ENCODE measurements at regions not wholly inside any gene's neighbourhood (a gene's known extent, or its start where the extent isn't known, plus 50 kb on each side); places are given as distances from the start of the nearest gene placed in this dataset.

- no peak overlapping the region for H3K4me2 ChIP-seq
Measured at GRCh38 chr11:8794126-8794525, 111.5 kb downstream of the RPL27A start.

More at GRCh38 chr11:8794126-8794525, 111.5 kb downstream of the RPL27A start:
- DNase-seq = no peak
- ChIA-PET POLR2A (no interaction called here), CTCF (interaction anchor here (1.7 to 2.0 kb wide), 2 partner anchors 11 to 36 kb away, joined by 3 to 7 read pairs; no protein-coding TSS in a partner anchor)
- H3K9me3 ChIP-seq = no peaks in the 10 kb centered on the region
- peaks cover 26% of the 10 kb centered on the region; the same call in 1 of the 2 replicates for H3K79me2 ChIP-seq (ENCODE audit: insufficient read depth)
- H3F3A ChIP-seq (replicated peaks; ENCODE audit: insufficient read depth) = peaks cover 5% of the 10 kb centered on the region
- H3K27me3 ChIP-seq (ENCODE audit: insufficient read depth) = no peaks in the 10 kb centered on the region
- TF ChIP-seq MEF2A (IDR thresholded peaks at IDR 0.05; ENCODE audit: borderline replicate concordance, low read depth) = no peak
- TF ChIP-seq SMC3 (IDR thresholded peaks at IDR 0.05; ENCODE audit: low read depth, low read length) = no peak
- TF ChIP-seq FOXJ3 (CRISPR knock-in tag; IDR thresholded peaks at IDR 0.05) = no peak
- TF ChIP-seq, protein P1, sequence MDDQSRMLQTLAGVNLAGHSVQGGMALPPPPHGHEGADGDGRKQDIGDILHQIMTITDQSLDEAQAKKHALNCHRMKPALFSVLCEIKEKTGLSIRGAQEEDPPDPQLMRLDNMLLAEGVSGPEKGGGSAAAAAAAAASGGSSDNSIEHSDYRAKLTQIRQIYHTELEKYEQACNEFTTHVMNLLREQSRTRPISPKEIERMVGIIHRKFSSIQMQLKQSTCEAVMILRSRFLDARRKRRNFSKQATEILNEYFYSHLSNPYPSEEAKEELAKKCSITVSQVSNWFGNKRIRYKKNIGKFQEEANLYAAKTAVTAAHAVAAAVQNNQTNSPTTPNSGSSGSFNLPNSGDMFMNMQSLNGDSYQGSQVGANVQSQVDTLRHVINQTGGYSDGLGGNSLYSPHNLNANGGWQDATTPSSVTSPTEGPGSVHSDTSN (IDR thresholded peaks at IDR 0.05) = no peak
- no peak for TF ChIP-seq JUND (IDR thresholded peaks at IDR 0.05)
- TF ChIP-seq MXI1 (IDR thresholded peaks at IDR 0.05; ENCODE audit: low read depth, low read length) = no peak
- TF ChIP-seq REST (IDR thresholded peaks at IDR 0.05; ENCODE audit: low read depth, low read length) = no peak
- no peak for TF ChIP-seq CHD2 (IDR thresholded peaks at IDR 0.05; ENCODE audit: low read length, partially characterized antibody)
- TF ChIP-seq TEAD4 (IDR thresholded peaks at IDR 0.05; ENCODE audit: borderline replicate concordance, insufficient read depth) = no peak
- no peak for TF ChIP-seq GATA2 (CRISPR knock-in tag; IDR thresholded peaks at IDR 0.05)
- no peak for TF ChIP-seq SIN3A (IDR thresholded peaks at IDR 0.05; ENCODE audit: borderline replicate concordance, low read depth, low read length)
- no peak for TF ChIP-seq TAF1 (IDR thresholded peaks at IDR 0.05; ENCODE audit: borderline replicate concordance, low read depth, low read length)
- no peak for TF ChIP-seq FOXM1 (IDR thresholded peaks at IDR 0.05; ENCODE audit: low read depth)
- TF ChIP-seq RCOR1 (IDR thresholded peaks at IDR 0.05; ENCODE audit: low read length) = no peak
- H3K4me1 ChIP-seq (ENCODE audit: control insufficient read depth in 1 of 2, insufficient read depth in 2 of 2, low read depth in 1 of 2, low read length in 1 of 2) = no peaks in the 10 kb centered on the region; a peak in 1 of 4 replicates
- peaks cover 0 to 26% of the 10 kb centered on the region in 2 experiments for H3K36me3 ChIP-seq (replicated peaks in 1 of 2; ENCODE audit: control insufficient read depth in 1 of 2, insufficient read depth in 2 of 2, low read length in 1 of 2)
- H3K9me2 ChIP-seq = no peaks in the 10 kb centered on the region
- H3K27ac ChIP-seq (ENCODE audit: low read depth in 2 of 2, low read length in 1 of 2) = no peak overlapping the region
- no peak overlapping the region for H3K4me3 ChIP-seq (ENCODE audit: low read depth in 2 of 2, low read length in 1 of 2)
- H4K20me1 ChIP-seq (ENCODE audit: insufficient read depth) = no peaks in the 10 kb centered on the region; the same call in 1 of the 2 replicates
- no peak overlapping the region for H2AFZ ChIP-seq (ENCODE audit: low read depth)
- 96% methylated on average over 6 of the region's 6 CpGs for WGBS (ENCODE audit: low lambda C conversion rate)
- H3K9ac ChIP-seq = no peak overlapping the region
